ENCODE measurements at regions not wholly inside any gene's neighbourhood (a gene's known extent, or its start where the extent isn't known, plus 50 kb on each side); places are given as distances from the start of the nearest gene placed in this dataset.

DNA sequence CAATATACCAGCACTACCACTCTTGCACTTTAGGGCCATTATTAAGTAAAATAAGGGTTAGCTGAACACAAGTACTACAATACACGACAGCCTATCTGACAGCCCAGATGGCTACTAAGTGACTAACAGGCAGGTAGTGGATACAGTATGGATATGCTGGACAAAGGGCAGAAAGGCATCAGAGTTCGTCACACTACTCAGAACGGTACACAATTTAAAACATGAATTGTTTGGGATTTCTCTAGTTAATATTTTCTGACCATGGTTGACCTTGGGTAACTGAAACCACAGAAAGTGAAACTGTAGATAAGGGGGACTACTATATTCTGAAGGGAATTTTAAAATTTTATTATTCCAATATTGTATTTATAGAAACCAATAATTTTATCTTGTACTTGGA is 101.3 kb upstream of the SKAP2 start:
- TF ChIP-seq TCF7L2 (IDR thresholded peaks at IDR 0.05; ENCODE audit: borderline replicate concordance, low read depth, low read length) (no peak), ZNF529 (tag by site-specific recombination; IDR thresholded peaks at IDR 0.05; ENCODE audit: insufficient replicate concordance) (no peak), ZFP37 (tag by site-specific recombination; IDR thresholded peaks at IDR 0.05) (no peak), ZNF138 (tag by site-specific recombination; IDR thresholded peaks at IDR 0.05; ENCODE audit: borderline replicate concordance) (no peak), ZNF558 (tag by site-specific recombination; IDR thresholded peaks at IDR 0.05) (no peak), ZNF600 (tag by site-specific recombination; IDR thresholded peaks at IDR 0.05) (no peak), ZXDB (tag by site-specific recombination; IDR thresholded peaks at IDR 0.05) (no peak), ZNF501 (tag by site-specific recombination; IDR thresholded peaks at IDR 0.05) (no peak), ZNF707 (tag by site-specific recombination; IDR thresholded peaks at IDR 0.05) (no peak), IKZF3 (tag by site-specific recombination; IDR thresholded peaks at IDR 0.05) (no peak), ZFP41 (tag by site-specific recombination; IDR thresholded peaks at IDR 0.05; ENCODE audit: borderline replicate concordance) (no peak)
- TF ChIP-seq, protein P1, sequence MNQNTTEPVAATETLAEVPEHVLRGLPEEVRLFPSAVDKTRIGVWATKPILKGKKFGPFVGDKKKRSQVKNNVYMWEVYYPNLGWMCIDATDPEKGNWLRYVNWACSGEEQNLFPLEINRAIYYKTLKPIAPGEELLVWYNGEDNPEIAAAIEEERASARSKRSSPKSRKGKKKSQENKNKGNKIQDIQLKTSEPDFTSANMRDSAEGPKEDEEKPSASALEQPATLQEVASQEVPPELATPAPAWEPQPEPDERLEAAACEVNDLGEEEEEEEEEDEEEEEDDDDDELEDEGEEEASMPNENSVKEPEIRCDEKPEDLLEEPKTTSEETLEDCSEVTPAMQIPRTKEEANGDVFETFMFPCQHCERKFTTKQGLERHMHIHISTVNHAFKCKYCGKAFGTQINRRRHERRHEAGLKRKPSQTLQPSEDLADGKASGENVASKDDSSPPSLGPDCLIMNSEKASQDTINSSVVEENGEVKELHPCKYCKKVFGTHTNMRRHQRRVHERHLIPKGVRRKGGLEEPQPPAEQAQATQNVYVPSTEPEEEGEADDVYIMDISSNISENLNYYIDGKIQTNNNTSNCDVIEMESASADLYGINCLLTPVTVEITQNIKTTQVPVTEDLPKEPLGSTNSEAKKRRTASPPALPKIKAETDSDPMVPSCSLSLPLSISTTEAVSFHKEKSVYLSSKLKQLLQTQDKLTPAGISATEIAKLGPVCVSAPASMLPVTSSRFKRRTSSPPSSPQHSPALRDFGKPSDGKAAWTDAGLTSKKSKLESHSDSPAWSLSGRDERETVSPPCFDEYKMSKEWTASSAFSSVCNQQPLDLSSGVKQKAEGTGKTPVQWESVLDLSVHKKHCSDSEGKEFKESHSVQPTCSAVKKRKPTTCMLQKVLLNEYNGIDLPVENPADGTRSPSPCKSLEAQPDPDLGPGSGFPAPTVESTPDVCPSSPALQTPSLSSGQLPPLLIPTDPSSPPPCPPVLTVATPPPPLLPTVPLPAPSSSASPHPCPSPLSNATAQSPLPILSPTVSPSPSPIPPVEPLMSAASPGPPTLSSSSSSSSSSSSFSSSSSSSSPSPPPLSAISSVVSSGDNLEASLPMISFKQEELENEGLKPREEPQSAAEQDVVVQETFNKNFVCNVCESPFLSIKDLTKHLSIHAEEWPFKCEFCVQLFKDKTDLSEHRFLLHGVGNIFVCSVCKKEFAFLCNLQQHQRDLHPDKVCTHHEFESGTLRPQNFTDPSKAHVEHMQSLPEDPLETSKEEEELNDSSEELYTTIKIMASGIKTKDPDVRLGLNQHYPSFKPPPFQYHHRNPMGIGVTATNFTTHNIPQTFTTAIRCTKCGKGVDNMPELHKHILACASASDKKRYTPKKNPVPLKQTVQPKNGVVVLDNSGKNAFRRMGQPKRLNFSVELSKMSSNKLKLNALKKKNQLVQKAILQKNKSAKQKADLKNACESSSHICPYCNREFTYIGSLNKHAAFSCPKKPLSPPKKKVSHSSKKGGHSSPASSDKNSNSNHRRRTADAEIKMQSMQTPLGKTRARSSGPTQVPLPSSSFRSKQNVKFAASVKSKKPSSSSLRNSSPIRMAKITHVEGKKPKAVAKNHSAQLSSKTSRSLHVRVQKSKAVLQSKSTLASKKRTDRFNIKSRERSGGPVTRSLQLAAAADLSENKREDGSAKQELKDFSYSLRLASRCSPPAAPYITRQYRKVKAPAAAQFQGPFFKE (tag by site-specific recombination; IDR thresholded peaks at IDR 0.05; ENCODE audit: borderline replicate concordance) = no peak
- TF ChIP-seq, protein P2, sequence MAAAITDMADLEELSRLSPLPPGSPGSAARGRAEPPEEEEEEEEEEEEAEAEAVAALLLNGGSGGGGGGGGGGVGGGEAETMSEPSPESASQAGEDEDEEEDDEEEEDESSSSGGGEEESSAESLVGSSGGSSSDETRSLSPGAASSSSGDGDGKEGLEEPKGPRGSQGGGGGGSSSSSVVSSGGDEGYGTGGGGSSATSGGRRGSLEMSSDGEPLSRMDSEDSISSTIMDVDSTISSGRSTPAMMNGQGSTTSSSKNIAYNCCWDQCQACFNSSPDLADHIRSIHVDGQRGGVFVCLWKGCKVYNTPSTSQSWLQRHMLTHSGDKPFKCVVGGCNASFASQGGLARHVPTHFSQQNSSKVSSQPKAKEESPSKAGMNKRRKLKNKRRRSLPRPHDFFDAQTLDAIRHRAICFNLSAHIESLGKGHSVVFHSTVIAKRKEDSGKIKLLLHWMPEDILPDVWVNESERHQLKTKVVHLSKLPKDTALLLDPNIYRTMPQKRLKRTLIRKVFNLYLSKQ (tag by site-specific recombination; IDR thresholded peaks at IDR 0.05; ENCODE audit: borderline replicate concordance) = no peak
- Histone ChIP-seq H3K4me1 (ENCODE audit: control insufficient read depth, insufficient read depth, low read length) (no peaks in the 10 kb centered on the region), H3K9me3 (ENCODE audit: control insufficient read depth, insufficient read depth, low read depth, low read length) (no peaks in the 10 kb centered on the region), H3K4me3 (ENCODE audit: low read depth, low read length) (no peak overlapping the region), H3K27ac (ENCODE audit: extremely low read depth, low read depth, low read length) (no peak overlapping the region), H3K36me3 (ENCODE audit: control insufficient read depth in 2 of 2, insufficient read depth in 1 of 2, low read length in 2 of 2) (no peaks in the 10 kb centered on the region)
- ChIA-PET POLR2A (no interaction called here), CTCF (no interaction called here)

DNA sequence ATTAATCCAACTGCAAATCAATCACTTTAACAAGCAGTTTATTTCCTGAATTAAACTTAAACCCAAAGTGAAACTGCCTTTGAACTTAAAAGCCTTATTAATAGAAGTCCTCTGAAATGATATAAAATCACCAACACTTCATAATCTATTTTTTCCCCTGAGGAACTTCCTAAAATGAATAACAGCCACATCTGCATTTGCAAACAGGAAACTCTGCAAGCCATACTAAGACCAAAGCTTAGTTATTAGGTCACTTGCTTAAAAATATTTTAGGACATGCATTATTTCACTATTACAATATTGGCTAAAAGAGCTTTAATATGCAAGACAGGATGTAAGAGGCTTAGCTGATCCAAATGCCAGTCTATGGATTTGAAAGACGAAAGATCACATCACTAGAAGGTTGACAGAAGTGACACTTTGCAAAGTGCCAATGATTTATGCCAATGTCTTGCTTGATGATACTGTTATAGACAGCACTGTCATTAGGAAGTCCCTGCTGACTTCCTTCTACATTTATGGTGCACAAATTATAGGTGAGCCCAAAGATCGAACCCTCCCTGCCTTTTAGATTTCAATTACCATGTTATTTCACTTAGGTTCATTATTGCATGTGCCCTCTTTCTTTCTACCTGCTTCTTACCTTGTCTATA is 99.9 kb upstream of the SKAP2 start:
- 0 out of 2 replicates have a peak, but pooled peaks cover 4% of the 10 kb centered on the region for H3K4me1 ChIP-seq (ENCODE audit: control insufficient read depth, insufficient read depth, low read length)
- H3K9me3 ChIP-seq (ENCODE audit: control insufficient read depth, insufficient read depth, low read depth, low read length) = no peaks in the 10 kb centered on the region
- H3K4me3 ChIP-seq (ENCODE audit: low read depth, low read length) = no peak overlapping the region
- ChIA-PET POLR2A (interaction anchor here (0.6 kb wide), 1 partner anchor 107 kb away, joined by 4 read pairs; no protein-coding TSS in a partner anchor), CTCF (no interaction called here)
- H3K27ac ChIP-seq (ENCODE audit: extremely low read depth, low read depth, low read length) = no peak overlapping the region
- H3K36me3 ChIP-seq (ENCODE audit: control insufficient read depth in 2 of 2, insufficient read depth in 1 of 2, low read length in 2 of 2) = no peaks in the 10 kb centered on the region
- TF ChIP-seq SP7 (tag by site-specific recombination; IDR thresholded peaks at IDR 0.05) (peak; percentile 66; the same call in 1 of the 2 replicates), ZNF510 (tag by site-specific recombination; IDR thresholded peaks at IDR 0.05; ENCODE audit: insufficient replicate concordance) (no peak)

All from HEK293 (cell line).